Stomach smooth muscle (tissue), 2 donors: ENCODE measurements at regions not wholly inside any gene's neighbourhood (a gene's known extent, or its start where the extent isn't known, plus 50 kb on each side); places are given as distances from the start of the nearest gene placed in this dataset.
"Not testable (repeated sequence)": the region's sequence is repeated elsewhere in the genome, so short reads cannot be mapped to it uniquely, and the experiment has no call there.

Experiments
- H3K27ac ChIP-seq: one replicate; pipeline ENCODE4 v1.7.0; 2013; ENCODE audit warnings: mild to moderate bottlenecking, low read length, inconsistent platforms
- H3K27me3 ChIP-seq, 2 donors: one replicate each; pipeline ENCODE4 v1.7.0; 2013; ENCODE audit warnings: low read length in 2 of 2; ENCODE audit not compliant: insufficient read depth in 2 of 2, control insufficient read depth in 1 of 2
- H3K36me3 ChIP-seq, 2 donors: one replicate each; pipeline ENCODE4 v1.7.0; 2013; ENCODE audit warnings: low read length in 2 of 2; ENCODE audit not compliant: control insufficient read depth in 2 of 2, insufficient read depth in 2 of 2
- H3K4me1 ChIP-seq: one replicate; pipeline ENCODE4 v1.7.0; 2013; ENCODE audit warnings: low read length; ENCODE audit not compliant: control insufficient read depth, insufficient read depth
- H3K4me3 ChIP-seq, 2 donors: one replicate each; pipeline ENCODE4 v1.7.0; 2013; ENCODE audit warnings: low read length in 2 of 2
- H3K9ac ChIP-seq, 2 donors: one replicate each; pipeline ENCODE4 v1.7.0; 2013; ENCODE audit warnings: low read length in 2 of 2, mild to moderate bottlenecking in 1 of 2
- H3K9me3 ChIP-seq, 2 donors: one replicate each; pipeline ENCODE4 v1.7.0; 2013; ENCODE audit warnings: low read length in 2 of 2; ENCODE audit not compliant: control insufficient read depth in 2 of 2
- donor health status: healthy.
- donor health status: Pancreatic carcinoma.

DNA sequence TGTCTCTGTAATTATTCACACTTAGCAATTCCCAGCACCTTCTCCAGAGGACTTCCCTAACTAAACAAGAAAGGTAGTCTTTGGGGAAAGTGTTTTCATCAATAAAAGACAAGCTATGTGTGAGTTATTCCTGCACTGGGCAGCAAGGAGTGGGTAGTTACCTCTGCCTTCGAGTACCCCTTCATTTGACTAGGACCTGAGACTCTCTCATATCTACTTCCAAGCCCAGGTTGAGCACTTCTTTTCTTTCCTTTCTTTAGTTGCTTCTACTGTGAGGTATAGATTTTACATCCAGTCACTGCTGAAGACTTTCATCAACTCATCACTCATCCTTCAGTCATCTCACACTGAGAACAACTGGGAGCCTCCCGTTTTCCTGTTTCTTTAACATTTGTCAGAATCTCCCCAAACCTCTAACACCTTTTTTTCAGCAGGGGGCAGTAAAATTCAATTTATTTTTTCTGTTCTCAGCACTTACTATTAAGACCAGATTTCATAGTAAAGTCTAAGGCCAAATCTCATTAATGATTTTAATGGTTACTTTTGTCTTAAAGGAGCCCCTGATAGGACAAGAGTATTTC is 80.1 kb upstream of the PRSS1 start:
- H3K9me3 ChIP-seq: no peaks in the 10 kb centered on the region
- H3K4me3 ChIP-seq: no peak overlapping the region
- no peak overlapping the region for H3K9ac ChIP-seq
- H3K36me3 ChIP-seq: no peaks in the 10 kb centered on the region
- H3K27me3 ChIP-seq: no peaks in the 10 kb centered on the region
- no peak overlapping the region for H3K27ac ChIP-seq
- no peaks in the 10 kb centered on the region for H3K4me1 ChIP-seq

DNA sequence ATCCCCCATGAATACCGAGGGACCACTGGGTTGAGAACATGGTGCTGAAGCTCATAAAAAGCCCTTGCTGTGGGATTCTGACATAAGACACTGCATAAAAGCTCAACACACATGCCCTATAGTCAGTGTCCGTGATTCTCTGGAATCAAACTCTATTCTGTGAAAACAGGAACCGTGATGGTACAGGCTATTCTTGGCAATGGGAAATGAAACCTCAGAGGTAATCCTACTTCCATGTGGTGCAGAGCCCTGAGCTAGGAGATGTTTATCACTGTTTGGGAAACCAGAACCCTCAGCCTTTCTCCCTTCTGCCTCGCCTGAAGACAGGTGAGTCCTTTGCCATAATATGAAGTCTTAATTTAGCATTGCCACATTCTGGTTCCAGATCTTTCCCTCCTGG is 80.8 kb upstream of the PRSS1 start:
- no peaks in the 10 kb centered on the region for H3K27me3 ChIP-seq
- no peaks in the 10 kb centered on the region for H3K9me3 ChIP-seq
- H3K4me1 ChIP-seq: no peaks in the 10 kb centered on the region
- no peak overlapping the region for H3K27ac ChIP-seq
- H3K9ac ChIP-seq: no peak overlapping the region
- H3K4me3 ChIP-seq: no peak overlapping the region
- no peaks in the 10 kb centered on the region for H3K36me3 ChIP-seq

DNA sequence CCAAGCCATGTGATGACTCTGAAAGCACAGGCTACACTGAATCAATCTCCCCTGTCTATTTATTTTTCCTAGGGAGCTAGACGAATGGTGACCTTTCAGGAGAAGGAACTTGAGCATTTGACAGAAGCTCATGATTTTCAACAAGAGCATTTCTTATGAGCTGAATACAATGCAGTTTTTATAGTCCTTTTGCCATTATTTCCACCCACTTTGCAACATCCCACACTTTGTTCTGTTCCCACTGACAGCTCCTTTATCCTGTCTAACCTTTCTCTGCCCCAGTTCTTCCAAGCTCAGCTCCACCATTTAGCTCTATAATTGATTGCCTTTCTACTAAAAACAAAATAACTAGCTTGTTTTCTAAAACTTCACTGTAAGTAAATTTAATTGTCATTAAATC is 91.9 kb upstream of the PRSS1 start:
- Histone ChIP-seq H3K9me3 (no peaks in the 10 kb centered on the region), H3K27me3 (no peaks in the 10 kb centered on the region), H3K27ac (no peak overlapping the region), H3K4me3 (no peak overlapping the region), H3K36me3 (no peaks in the 10 kb centered on the region), H3K9ac (no peak overlapping the region), H3K4me1 (no peaks in the 10 kb centered on the region)

DNA sequence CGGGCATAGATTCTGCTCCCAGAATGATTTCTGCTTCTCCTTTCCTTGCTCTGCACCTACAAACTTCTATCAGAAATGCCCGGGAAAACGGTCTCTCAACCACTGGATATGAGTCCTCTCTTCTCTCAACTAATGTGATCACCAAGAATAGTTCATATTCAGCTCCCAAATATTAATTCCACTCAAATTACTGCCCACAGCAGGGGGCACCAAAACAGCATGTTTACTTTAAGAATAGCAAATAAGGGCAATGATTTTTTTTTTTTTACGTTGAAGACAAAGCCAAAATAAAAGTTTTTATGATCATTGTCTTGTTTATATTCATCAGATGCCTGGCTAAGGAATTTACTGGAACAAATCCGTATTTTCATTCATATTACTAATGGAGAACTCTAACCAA is 94.9 kb upstream of the PRSS1 start:
- H3K4me1 ChIP-seq: no peaks in the 10 kb centered on the region
- H3K9me3 ChIP-seq: no peaks in the 10 kb centered on the region
- no peak overlapping the region for H3K27ac ChIP-seq
- H3K9ac ChIP-seq: no peak overlapping the region
- no peak overlapping the region for H3K4me3 ChIP-seq
- no peaks in the 10 kb centered on the region for H3K27me3 ChIP-seq
- no peaks in the 10 kb centered on the region for H3K36me3 ChIP-seq

DNA sequence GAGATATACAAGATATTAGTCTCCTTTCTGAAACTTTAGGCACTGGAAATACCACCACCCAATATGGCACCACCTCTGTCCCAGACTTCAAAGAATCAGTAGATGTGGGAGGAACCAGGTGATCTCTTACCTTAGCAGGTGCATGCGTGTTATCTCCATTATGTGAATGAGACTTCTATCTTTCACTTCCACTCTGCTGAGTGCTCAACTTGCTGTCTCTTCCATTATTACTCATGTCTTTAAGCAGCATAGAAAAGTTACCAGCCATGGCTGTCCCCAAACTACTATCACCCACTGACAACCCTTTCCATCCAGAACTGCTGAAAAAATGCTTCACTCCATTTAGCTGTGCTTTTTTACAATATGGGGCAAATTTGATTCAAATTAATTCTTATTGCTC is 101.5 kb upstream of the PRSS1 start:
- H3K27me3 ChIP-seq: no peaks in the 10 kb centered on the region

DNA sequence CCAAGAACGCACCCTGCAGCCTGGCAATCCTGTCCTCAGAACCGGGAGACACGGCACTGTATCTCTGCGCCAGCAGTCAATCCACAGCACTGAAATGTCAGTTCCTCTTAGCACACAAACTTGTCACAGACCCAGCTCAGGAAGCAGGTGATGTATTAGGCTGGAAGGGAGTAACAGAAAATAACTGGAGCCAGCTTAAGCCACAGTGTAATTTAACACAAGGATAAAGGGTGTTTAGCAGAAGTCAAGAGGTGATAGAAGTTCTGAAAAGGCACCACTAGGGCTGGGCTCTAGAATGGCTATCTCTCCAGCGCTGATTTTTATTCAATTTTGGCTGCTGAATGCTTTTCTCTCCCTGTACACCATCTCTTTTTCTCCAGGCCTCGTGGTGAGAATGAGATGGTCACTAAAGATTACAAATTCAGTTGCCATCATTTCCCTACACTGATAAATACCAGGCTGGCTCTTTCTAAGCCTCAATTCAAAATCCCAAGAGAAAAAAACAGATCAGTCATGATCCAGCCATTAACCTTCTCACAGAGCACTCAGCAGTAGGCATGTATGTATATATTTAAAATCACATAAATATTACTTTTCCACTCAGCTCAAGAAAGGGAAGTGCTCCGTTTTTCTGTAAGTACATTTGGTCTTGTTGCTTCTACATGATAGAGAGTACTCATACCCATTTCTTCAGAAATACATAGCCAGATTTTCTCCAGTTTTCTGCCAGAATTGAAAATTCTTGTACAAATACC is 102.7 kb upstream of the PRSS1 start:
- H3K9ac ChIP-seq: no peak overlapping the region
- H3K27me3 ChIP-seq: no peaks in the 10 kb centered on the region
- H3K4me1 ChIP-seq: no peaks in the 10 kb centered on the region
- H3K4me3 ChIP-seq: no peak overlapping the region
- H3K36me3 ChIP-seq: no peaks in the 10 kb centered on the region
- no peak overlapping the region for H3K27ac ChIP-seq
- H3K9me3 ChIP-seq: no peaks in the 10 kb centered on the region

More for the DNA sequence above, 101.5 kb upstream of the PRSS1 start:
- no peaks in the 10 kb centered on the region for H3K9me3 ChIP-seq
- no peaks in the 10 kb centered on the region for H3K4me1 ChIP-seq
- no peak overlapping the region for H3K9ac ChIP-seq
- H3K4me3 ChIP-seq: no peak overlapping the region
- H3K36me3 ChIP-seq: no peaks in the 10 kb centered on the region
- no peak overlapping the region for H3K27ac ChIP-seq

DNA sequence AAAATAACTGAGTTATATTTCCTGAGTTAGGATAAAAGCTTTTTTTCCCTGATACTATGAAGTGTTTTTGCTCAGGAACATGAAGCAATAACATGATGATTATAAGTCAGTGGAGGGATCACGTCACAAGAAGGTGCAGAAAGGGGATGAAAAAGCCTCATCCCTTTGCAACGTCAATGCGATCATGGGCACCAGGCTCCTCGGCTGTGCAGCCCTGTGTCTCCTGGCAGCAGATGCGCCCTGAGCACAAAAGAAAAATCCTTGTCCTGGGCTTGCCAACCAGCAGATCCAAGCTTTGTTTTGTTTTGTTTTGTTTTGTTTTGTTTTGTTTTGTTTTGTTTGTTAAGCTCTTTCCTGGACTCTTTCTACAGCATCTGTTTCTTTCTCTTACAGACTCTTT is 103.5 kb upstream of the PRSS1 start:
- Histone ChIP-seq H3K36me3 (no peaks in the 10 kb centered on the region), H3K4me1 (no peaks in the 10 kb centered on the region), H3K4me3 (no peak overlapping the region), H3K27ac (no peak overlapping the region), H3K9me3 (no peaks in the 10 kb centered on the region), H3K27me3 (no peaks in the 10 kb centered on the region), H3K9ac (no peak overlapping the region)

DNA sequence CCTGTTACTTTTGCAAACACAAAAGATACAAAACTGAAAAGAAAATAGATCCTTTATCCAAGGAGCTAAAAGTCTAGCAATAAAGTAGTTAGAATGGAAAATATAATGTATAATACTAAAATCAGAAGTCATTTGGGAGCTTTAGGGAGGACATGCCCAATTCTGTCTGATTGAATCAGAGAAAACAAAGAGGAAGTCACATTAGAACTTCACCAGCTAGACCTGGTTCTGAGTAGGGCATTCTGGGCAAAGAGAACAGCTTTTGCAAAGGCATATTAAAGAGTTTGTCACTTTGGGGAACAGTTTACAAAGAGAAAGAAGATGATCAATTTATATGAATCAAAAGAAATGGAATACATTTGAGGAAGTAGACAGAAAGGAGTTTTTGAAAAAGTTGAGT is 107.0 kb upstream of the PRSS1 start:
- no peaks in the 10 kb centered on the region for H3K36me3 ChIP-seq
- no peaks in the 10 kb centered on the region for H3K9me3 ChIP-seq
- no peaks in the 10 kb centered on the region for H3K4me1 ChIP-seq
- no peaks in the 10 kb centered on the region for H3K27me3 ChIP-seq
- H3K9ac ChIP-seq: no peak overlapping the region
- H3K4me3 ChIP-seq: no peak overlapping the region
- no peak overlapping the region for H3K27ac ChIP-seq

DNA sequence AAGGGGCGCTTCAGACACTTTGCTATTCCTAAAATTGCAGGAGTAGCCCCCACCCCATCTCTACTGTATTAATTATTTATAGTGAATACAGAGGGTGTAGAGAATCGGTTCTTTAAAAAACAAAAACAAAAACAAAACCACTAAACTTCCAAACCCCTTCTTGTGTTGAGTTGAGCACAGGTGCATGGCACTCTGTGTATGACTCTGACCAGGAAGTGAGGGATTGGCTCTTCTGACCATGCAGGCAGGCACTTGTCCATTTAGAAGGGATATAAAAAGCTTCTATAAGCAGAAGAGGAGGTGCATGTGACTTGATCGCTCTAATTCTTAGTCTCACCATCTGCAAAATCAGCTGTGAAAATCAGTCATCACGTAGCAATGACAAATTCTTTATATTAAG is 108.0 kb upstream of the PRSS1 start:
- not testable (repeated sequence) for H3K9me3 ChIP-seq, H3K4me3 ChIP-seq, H3K36me3 ChIP-seq, H3K9ac ChIP-seq, H3K4me1 ChIP-seq, H3K27ac ChIP-seq, H3K27me3 ChIP-seq

DNA sequence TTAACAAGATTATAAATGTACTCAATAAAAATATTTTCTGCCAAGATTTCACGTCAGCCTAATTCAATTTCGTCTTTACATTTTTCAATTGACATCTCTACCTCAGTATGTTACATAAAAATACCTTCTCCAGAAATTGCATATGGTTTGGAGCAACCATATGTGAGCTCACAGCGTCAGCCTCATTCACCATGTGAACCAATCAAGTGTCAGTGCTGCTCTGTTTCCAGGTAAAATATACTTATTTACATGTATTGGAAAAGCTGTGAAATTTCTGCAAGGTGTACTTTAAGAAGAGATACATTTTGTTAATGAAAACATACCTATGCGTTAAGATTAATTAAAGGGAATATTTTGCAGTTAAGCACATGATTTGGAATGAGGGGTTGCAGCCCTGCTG is 110.7 kb upstream of the PRSS1 start:
- Histone ChIP-seq H3K27ac (no peak overlapping the region), H3K9me3 (no peaks in the 10 kb centered on the region), H3K9ac (no peak overlapping the region), H3K27me3 (no peaks in the 10 kb centered on the region), H3K36me3 (no peaks in the 10 kb centered on the region), H3K4me1 (no peaks in the 10 kb centered on the region), H3K4me3 (no peak overlapping the region)

DNA sequence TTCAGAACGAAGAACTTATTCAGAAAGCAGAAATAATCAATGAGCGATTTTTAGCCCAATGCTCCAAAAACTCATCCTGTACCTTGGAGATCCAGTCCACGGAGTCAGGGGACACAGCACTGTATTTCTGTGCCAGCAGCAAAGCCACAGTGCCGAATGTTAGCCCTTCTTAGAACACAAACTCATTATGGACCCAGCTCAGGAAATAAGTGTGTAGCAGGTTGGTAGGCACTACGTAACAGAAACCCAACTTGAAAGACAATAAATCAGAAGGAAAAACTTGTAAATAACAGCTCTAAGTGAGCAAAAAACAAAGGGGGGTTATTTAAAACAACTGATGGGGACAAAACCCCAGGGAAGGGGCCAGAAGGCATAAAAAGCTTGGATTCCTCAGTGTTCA is 112.0 kb upstream of the PRSS1 start:
- H3K4me3 ChIP-seq: no peak overlapping the region
- H3K27ac ChIP-seq: no peak overlapping the region
- no peak overlapping the region for H3K9ac ChIP-seq
- H3K36me3 ChIP-seq: no peaks in the 10 kb centered on the region
- H3K9me3 ChIP-seq: no peaks in the 10 kb centered on the region
- no peaks in the 10 kb centered on the region for H3K4me1 ChIP-seq
- no peaks in the 10 kb centered on the region for H3K27me3 ChIP-seq
